OCI-LY1 (cell line): ENCODE measurements at regions not wholly inside any gene's neighbourhood (a gene's known extent, or its start where the extent isn't known, plus 50 kb on each side); places are given as distances from the start of the nearest gene placed in this dataset.

Source experiments
- H2AFZ ChIP-seq: fragments of 200-600 bp; sonication (generic), shearing (Covaris generic); 2 replicates; pipeline ENCODE4 v1.6.0; 2014; ENCODE audit warnings: antibody characterized with exemption, mild to moderate bottlenecking, low read length
- H3F3A ChIP-seq: fragments of 200-600 bp; sonication (generic), shearing (Covaris generic); 2 replicates; pipeline ENCODE4 v1.6.0; 2014; ENCODE audit warnings: mild to moderate bottlenecking, antibody characterized with exemption, low read length, moderate library complexity; ENCODE audit not compliant: insufficient read depth
- H3K27ac ChIP-seq: fragments of 200-600 bp; sonication (generic); 2 replicates; pipeline ENCODE4 v1.5.1; 2014; ENCODE audit warnings: low read length, mixed run types, mild to moderate bottlenecking, low read depth; ENCODE audit not compliant: poor library complexity, severe bottlenecking
- H3K27me3 ChIP-seq: fragments of 200-600 bp; sonication (generic); 2 replicates; pipeline ENCODE4 v1.6.0; 2014; ENCODE audit warnings: antibody characterized with exemption, mild to moderate bottlenecking, low read length, moderate library complexity; ENCODE audit not compliant: insufficient read depth
- H3K36me3 ChIP-seq: fragments of 200-600 bp; sonication (generic); 2 replicates; pipeline ENCODE4 v1.6.1; 2014; ENCODE audit warnings: mild to moderate bottlenecking, antibody characterized with exemption, low read length, moderate library complexity, mixed read lengths; ENCODE audit not compliant: insufficient read depth
- H3K4me1 ChIP-seq: fragments of 200-600 bp; sonication (generic); 2 replicates; pipeline ENCODE4 v1.5.1; 2014; ENCODE audit warnings: mild to moderate bottlenecking, low read length, moderate library complexity; ENCODE audit not compliant: insufficient read depth, severe bottlenecking
- H3K4me2 ChIP-seq: fragments of 200-600 bp; sonication (generic), shearing (Covaris generic); 2 replicates; pipeline ENCODE4 v1.6.1; 2014; ENCODE audit warnings: low read length
- H3K4me3 ChIP-seq: fragments of 200-600 bp; sonication (generic); 2 replicates; pipeline ENCODE4 v1.5.1; 2014; ENCODE audit warnings: low read length, low read depth, mild to moderate bottlenecking, mixed read lengths; ENCODE audit not compliant: poor library complexity, severe bottlenecking
- H3K79me2 ChIP-seq: fragments of 200-600 bp; shearing (Covaris generic); 2 replicates; pipeline ENCODE4 v1.6.1; 2016; ENCODE audit warnings: mixed run types, low read length, mixed read lengths; ENCODE audit not compliant: insufficient read depth
- H3K9ac ChIP-seq: fragments of 200-600 bp; sonication (generic), shearing (Covaris generic); 2 replicates; pipeline ENCODE4 v1.6.1; 2014; ENCODE audit warnings: mild to moderate bottlenecking, low read length, mixed read lengths
- H3K9me2 ChIP-seq: fragments of 200-600 bp; sonication (generic), shearing (Covaris generic); 2 replicates; pipeline ENCODE4 v1.6.1; 2014; ENCODE audit warnings: low read depth, mild to moderate bottlenecking, low read length, mixed read lengths
- H3K9me3 ChIP-seq: fragments of 200-600 bp; shearing (Covaris generic); 2 replicates; pipeline ENCODE4 v1.6.1; 2014; ENCODE audit warnings: low read length, mixed read lengths
- H4K20me1 ChIP-seq: fragments of 200-600 bp; sonication (generic), shearing (Covaris generic); 2 replicates; pipeline ENCODE4 v1.6.0; 2016; ENCODE audit warnings: mild to moderate bottlenecking, low read length; ENCODE audit not compliant: insufficient read depth
- CTCF ChIP-seq: fragments of 200-600 bp; sonication (generic), shearing (Covaris generic); IDR thresholded peaks from 2 replicates; pipeline ENCODE4 v1.5.1; 2017; ENCODE audit warnings: mild to moderate bottlenecking, antibody characterized with exemption, low read length, moderate library complexity, mixed read lengths
- EZH2 ChIP-seq: fragments of 200-600 bp; sonication (generic), shearing (Covaris generic); IDR thresholded peaks from 2 replicates; pipeline ENCODE4 v1.8.0; 2017; ENCODE audit warnings: borderline replicate concordance, mixed run types, mild to moderate bottlenecking, antibody characterized with exemption, low read length, moderate library complexity, mixed read lengths

- no peaks in the 10 kb centered on the region for H3F3A ChIP-seq
- no peaks in the 10 kb centered on the region for H3K9me3 ChIP-seq
- H3K36me3 ChIP-seq: no peaks in the 10 kb centered on the region
- TF ChIP-seq EZH2 (no peak), CTCF (no peak)
- H3K9ac ChIP-seq: no peak overlapping the region
- no peaks in the 10 kb centered on the region for H3K4me1 ChIP-seq
- no peaks in the 10 kb centered on the region for H3K79me2 ChIP-seq
- H3K4me2 ChIP-seq: no peak overlapping the region
- H3K27me3 ChIP-seq: 0 out of 2 replicates have a peak, but pooled peaks cover 5% of the 10 kb centered on the region
- no peak overlapping the region for H3K4me3 ChIP-seq
- no peak overlapping the region for H2AFZ ChIP-seq
- H4K20me1 ChIP-seq: no peaks in the 10 kb centered on the region
- H3K9me2 ChIP-seq: no peaks in the 10 kb centered on the region
- no peak overlapping the region for H3K27ac ChIP-seq
Measured at GRCh38 chr20:59491884-59492283, 112.5 kb upstream of the PHACTR3 start.

GRCh38 chr20:59493926-59494325, 110.4 kb upstream of the PHACTR3 start:
- Histone ChIP-seq H2AFZ (no peak overlapping the region), H3K4me3 (no peak overlapping the region), H3K36me3 (no peaks in the 10 kb centered on the region), H3K4me1 (no peaks in the 10 kb centered on the region), H3K9me2 (no peaks in the 10 kb centered on the region), H4K20me1 (no peaks in the 10 kb centered on the region), H3K9me3 (no peaks in the 10 kb centered on the region), H3F3A (no peaks in the 10 kb centered on the region), H3K4me2 (no peak overlapping the region), H3K79me2 (no peaks in the 10 kb centered on the region), H3K9ac (no peak overlapping the region), H3K27ac (no peak overlapping the region), H3K27me3 (0 out of 2 replicates have a peak, but pooled peaks cover 5% of the 10 kb centered on the region)
- no peak for TF ChIP-seq EZH2
- TF ChIP-seq CTCF: no peak

GRCh38 chr20:59495166-59495565, 109.2 kb upstream of the PHACTR3 start:
- Histone ChIP-seq H3K36me3 (no peaks in the 10 kb centered on the region), H3K4me2 (no peak overlapping the region), H3K4me1 (no peaks in the 10 kb centered on the region), H3F3A (no peaks in the 10 kb centered on the region), H3K9me2 (no peaks in the 10 kb centered on the region; the same call in 1 of the 2 replicates), H3K9ac (no peak overlapping the region), H3K79me2 (no peaks in the 10 kb centered on the region), H3K27ac (no peak overlapping the region), H2AFZ (no peak overlapping the region), H3K9me3 (peaks cover 6% of the 10 kb centered on the region), H4K20me1 (no peaks in the 10 kb centered on the region), H3K4me3 (no peak overlapping the region), H3K27me3 (peaks cover 5% of the 10 kb centered on the region; the same call in 1 of the 2 replicates)
- no peak for TF ChIP-seq EZH2
- TF ChIP-seq CTCF: no peak
